Neutrophil (primary cell): ENCODE measurements at regions not wholly inside any gene's neighbourhood (a gene's known extent, or its start where the extent isn't known, plus 50 kb on each side); places are given as distances from the start of the nearest gene placed in this dataset.

Experiments
- H3K27ac ChIP-seq: fragments of 200-600 bp; sonication (generic); 2 replicates; pipeline ENCODE4 v1.5.1; 2016; ENCODE audit warnings: mild to moderate bottlenecking, moderate library complexity
- H3K27me3 ChIP-seq: fragments of 200-600 bp; sonication (generic); 2 replicates; pipeline ENCODE4 v1.6.0; 2016; ENCODE audit warnings: mild to moderate bottlenecking
- H3K36me3 ChIP-seq: fragments of 200-600 bp; sonication (generic); 2 replicates; pipeline ENCODE4 v1.5.1; 2017
- H3K4me1 ChIP-seq, 2 experiments: fragments of 200-600 bp in 1 of 2; sonication (generic) in 1 of 2; 1 replicate in 1 of 2; 2 replicates in 1 of 2; pipeline versions ENCODE4 v1.5.1 to v1.6.1; 2013 to 2016; ENCODE audit warnings: low read depth in 1 of 2, low read length in 1 of 2, mild to moderate bottlenecking in 1 of 2, moderate library complexity in 1 of 2; ENCODE audit not compliant: control insufficient read depth in 1 of 2, insufficient read depth in 1 of 2
- H3K4me3 ChIP-seq, 2 experiments: fragments of 200-600 bp in 1 of 2; sonication (generic) in 1 of 2; 1 replicate in 1 of 2; 2 replicates in 1 of 2; pipeline ENCODE4 v1.5.1; 2013 to 2016; ENCODE audit warnings: low read depth in 1 of 2, low read length in 1 of 2, mild to moderate bottlenecking in 1 of 2, moderate library complexity in 1 of 2
- H3K9me3 ChIP-seq: fragments of 200-600 bp; sonication (generic); 2 replicates; pipeline ENCODE4 v1.5.1; 2016
- TF ChIP-seq, protein P1 (sequence below): fragments of 200-600 bp; sonication (generic); IDR thresholded peaks from 2 replicates; pipeline ENCODE4 v1.5.1; 2016; ENCODE audit warnings: antibody characterized with exemption

DNA sequence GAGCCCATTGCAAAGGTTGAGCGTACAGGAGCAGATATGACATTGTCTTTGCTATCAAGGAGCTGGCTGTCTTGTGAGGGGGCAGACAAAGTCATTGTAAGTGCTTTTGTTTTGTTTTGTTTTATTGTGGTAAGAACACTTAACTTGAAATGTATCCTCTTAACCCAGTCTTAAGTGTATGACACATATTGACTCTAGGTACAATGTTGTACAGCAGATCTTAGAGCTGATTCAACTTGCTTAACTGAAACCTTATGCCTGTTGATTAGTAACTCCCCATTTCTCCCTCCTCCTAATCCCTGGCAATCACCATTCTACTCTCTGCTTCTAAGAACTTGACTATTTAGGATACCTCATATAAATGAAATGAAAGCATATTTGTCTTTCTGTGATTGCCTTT lies 429.0 kb downstream of the BMP2 start:
- Histone ChIP-seq H3K9me3 (no peaks in the 10 kb centered on the region), H3K4me3 (no peak overlapping the region), H3K27ac (no peak overlapping the region), H3K36me3 (no peaks in the 10 kb centered on the region), H3K27me3 (no peaks in the 10 kb centered on the region), H3K4me1 (peaks cover 0 to 9% of the 10 kb centered on the region in 2 experiments)
- TF ChIP-seq, protein P1, sequence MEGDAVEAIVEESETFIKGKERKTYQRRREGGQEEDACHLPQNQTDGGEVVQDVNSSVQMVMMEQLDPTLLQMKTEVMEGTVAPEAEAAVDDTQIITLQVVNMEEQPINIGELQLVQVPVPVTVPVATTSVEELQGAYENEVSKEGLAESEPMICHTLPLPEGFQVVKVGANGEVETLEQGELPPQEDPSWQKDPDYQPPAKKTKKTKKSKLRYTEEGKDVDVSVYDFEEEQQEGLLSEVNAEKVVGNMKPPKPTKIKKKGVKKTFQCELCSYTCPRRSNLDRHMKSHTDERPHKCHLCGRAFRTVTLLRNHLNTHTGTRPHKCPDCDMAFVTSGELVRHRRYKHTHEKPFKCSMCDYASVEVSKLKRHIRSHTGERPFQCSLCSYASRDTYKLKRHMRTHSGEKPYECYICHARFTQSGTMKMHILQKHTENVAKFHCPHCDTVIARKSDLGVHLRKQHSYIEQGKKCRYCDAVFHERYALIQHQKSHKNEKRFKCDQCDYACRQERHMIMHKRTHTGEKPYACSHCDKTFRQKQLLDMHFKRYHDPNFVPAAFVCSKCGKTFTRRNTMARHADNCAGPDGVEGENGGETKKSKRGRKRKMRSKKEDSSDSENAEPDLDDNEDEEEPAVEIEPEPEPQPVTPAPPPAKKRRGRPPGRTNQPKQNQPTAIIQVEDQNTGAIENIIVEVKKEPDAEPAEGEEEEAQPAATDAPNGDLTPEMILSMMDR, result no peak

DNA sequence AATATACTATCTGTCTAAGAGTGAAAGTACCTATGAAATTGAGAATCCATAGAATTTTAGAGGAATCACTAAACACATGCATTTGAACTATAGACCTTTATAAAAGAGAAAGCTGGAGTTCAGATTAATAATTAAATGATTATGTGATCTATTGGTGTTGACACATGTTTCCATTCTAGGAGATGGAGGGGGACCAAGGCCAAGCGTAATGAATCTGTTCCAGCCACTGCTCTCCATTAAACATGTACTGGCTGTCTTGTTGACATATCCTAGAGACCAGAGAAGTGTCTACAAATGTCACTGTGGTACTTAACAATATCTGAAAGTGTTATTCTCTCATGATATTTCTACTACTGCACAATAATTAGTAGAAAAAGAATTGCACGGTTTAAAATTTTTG lies 432.4 kb downstream of the BMP2 start:
- TF ChIP-seq, protein P1, result no peak
- H3K27me3 ChIP-seq, result no peaks in the 10 kb centered on the region
- H3K4me1 ChIP-seq, result peaks cover 0 to 9% of the 10 kb centered on the region in 2 experiments
- H3K4me3 ChIP-seq, result no peak overlapping the region
- H3K36me3 ChIP-seq, result no peaks in the 10 kb centered on the region
- H3K9me3 ChIP-seq, result no peaks in the 10 kb centered on the region
- no peak overlapping the region for H3K27ac ChIP-seq

GRCh38 chr20:7207186-7207798 lies 439.8 kb downstream of the BMP2 start:
- TF ChIP-seq, protein P1, result no peak
- Histone ChIP-seq H3K36me3 (no peaks in the 10 kb centered on the region), H3K27me3 (no peaks in the 10 kb centered on the region), H3K27ac (no peak overlapping the region), H3K9me3 (no peaks in the 10 kb centered on the region), H3K4me3 (no peak overlapping the region), H3K4me1 (no peaks in the 10 kb centered on the region)

DNA sequence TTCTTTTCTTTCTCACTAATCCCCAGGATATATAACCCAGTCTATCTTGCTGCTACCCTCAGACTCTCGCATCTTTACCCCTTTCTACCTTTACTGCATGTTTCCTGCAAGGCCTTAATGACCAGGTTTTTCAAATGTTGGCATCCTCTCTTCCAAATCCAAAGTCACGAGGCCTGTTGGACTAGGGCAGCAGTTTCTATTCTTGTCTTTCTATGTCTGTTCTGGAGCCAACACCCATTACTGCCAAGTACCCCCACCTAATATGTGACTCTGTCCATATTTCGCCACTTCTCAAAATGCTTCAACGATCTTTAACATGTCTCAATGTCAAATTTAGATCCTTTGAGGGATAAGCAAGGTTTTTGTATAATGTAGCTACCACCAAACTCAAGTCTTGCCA lies 443.4 kb downstream of the BMP2 start:
- no peaks in the 10 kb centered on the region for H3K4me1 ChIP-seq
- no peak overlapping the region for H3K4me3 ChIP-seq
- H3K27me3 ChIP-seq, result no peaks in the 10 kb centered on the region
- TF ChIP-seq, protein P1, result no peak
- no peaks in the 10 kb centered on the region for H3K9me3 ChIP-seq
- H3K27ac ChIP-seq, result no peak overlapping the region
- H3K36me3 ChIP-seq, result no peaks in the 10 kb centered on the region

GRCh38 chr20:7214081-7214740 lies 446.7 kb downstream of the BMP2 start:
- TF ChIP-seq, protein P1, result no peak

More at GRCh38 chr20:7214081-7214740, 446.7 kb downstream of the BMP2 start:
- H3K36me3 ChIP-seq, result no peaks in the 10 kb centered on the region
- no peaks in the 10 kb centered on the region for H3K4me1 ChIP-seq
- H3K27me3 ChIP-seq, result no peaks in the 10 kb centered on the region
- H3K27ac ChIP-seq, result no peak overlapping the region
- H3K4me3 ChIP-seq, result no peak overlapping the region
- H3K9me3 ChIP-seq, result no peaks in the 10 kb centered on the region
